Mesendoderm (in vitro differentiated cells): ENCODE measurements at regions not wholly inside any gene's neighbourhood (a gene's known extent, or its start where the extent isn't known, plus 50 kb on each side); places are given as distances from the start of the nearest gene placed in this dataset.

Source experiments
- DNase-seq: peaks from one replicate; pipeline ENCODE4 v3.0.0; 2013
- H2AK5ac ChIP-seq: 2 replicates; pipeline ENCODE4 v1.6.1; 2013; ENCODE audit warnings: low read length, inconsistent platforms
- H2BK120ac ChIP-seq: 2 replicates; pipeline ENCODE4 v1.6.1; 2013; ENCODE audit warnings: low read depth, mild to moderate bottlenecking, low read length, moderate library complexity, mixed read lengths
- H2BK15ac ChIP-seq: replicated peaks from 2 replicates; pipeline ENCODE4 v1.6.1; 2013; ENCODE audit warnings: low read depth, mild to moderate bottlenecking, moderate library complexity
- H2BK5ac ChIP-seq: 2 replicates; pipeline ENCODE4 v1.6.1; 2013; ENCODE audit warnings: low read length, inconsistent platforms
- H3K18ac ChIP-seq: 2 replicates; pipeline ENCODE4 v1.6.1; 2013; ENCODE audit warnings: mild to moderate bottlenecking, low read length, mixed read lengths
- H3K23ac ChIP-seq: one replicate; pipeline ENCODE4 v1.6.1; 2013; ENCODE audit warnings: low read length
- H3K27ac ChIP-seq: 2 replicates; pipeline ENCODE4 v1.5.1; 2013; ENCODE audit warnings: low read depth, mild to moderate bottlenecking, inconsistent platforms, low read length, moderate library complexity
- H3K27me3 ChIP-seq: 2 replicates; pipeline ENCODE4 v1.6.1; 2013; ENCODE audit warnings: low read length, control low read depth, mild to moderate bottlenecking, inconsistent platforms; ENCODE audit not compliant: insufficient read depth, poor library complexity
- H3K36me3 ChIP-seq: 2 replicates; pipeline ENCODE4 v1.6.1; 2013; ENCODE audit warnings: low read length, inconsistent platforms; ENCODE audit not compliant: control insufficient read depth, insufficient read depth
- H3K4ac ChIP-seq: one replicate; pipeline ENCODE4 v1.6.1; 2013; ENCODE audit warnings: low read depth, mild to moderate bottlenecking, low read length, moderate library complexity
- H3K4me1 ChIP-seq: 2 replicates; pipeline ENCODE4 v1.6.1; 2013; ENCODE audit warnings: low read depth, low read length, inconsistent platforms; ENCODE audit not compliant: control insufficient read depth
- H3K4me2 ChIP-seq: 2 replicates; pipeline ENCODE4 v1.6.1; 2013; ENCODE audit warnings: low read length
- H3K4me3 ChIP-seq: 2 replicates; pipeline ENCODE4 v1.5.1; 2013; ENCODE audit warnings: mild to moderate bottlenecking, low read length
- H3K56ac ChIP-seq: one replicate; pipeline ENCODE4 v1.6.1; 2013; ENCODE audit warnings: low read length
- H3K79me1 ChIP-seq: 2 replicates; pipeline ENCODE4 v1.6.1; 2013; ENCODE audit warnings: low read length, inconsistent platforms
- H3K79me2 ChIP-seq: 2 replicates; pipeline ENCODE4 v1.6.1; 2013; ENCODE audit warnings: mild to moderate bottlenecking, low read length; ENCODE audit not compliant: control insufficient read depth, insufficient read depth
- H3K9ac ChIP-seq: 2 replicates; pipeline ENCODE4 v1.6.1; 2013; ENCODE audit warnings: low read length, inconsistent platforms
- H4K5ac ChIP-seq: one replicate; pipeline ENCODE4 v1.6.1; 2013; ENCODE audit warnings: low read length
- H4K8ac ChIP-seq: one replicate; pipeline ENCODE4 v1.6.1; 2013; ENCODE audit warnings: low read depth, mild to moderate bottlenecking, control low read depth, low read length, moderate library complexity
- WGBS: extraction: QIAGEN DNeasy Blood & Tissue Kit; methylation state at CpG from one replicate; pipeline ENCODE4 v1.1.7; 2013; ENCODE audit warnings: low lambda C conversion rate, missing lambda C conversion rate; ENCODE audit not compliant: insufficient coverage; ENCODE audit errors: extremely low coverage; 5-methylcytosine and 5-hydroxymethylcytosine counted together

DNA sequence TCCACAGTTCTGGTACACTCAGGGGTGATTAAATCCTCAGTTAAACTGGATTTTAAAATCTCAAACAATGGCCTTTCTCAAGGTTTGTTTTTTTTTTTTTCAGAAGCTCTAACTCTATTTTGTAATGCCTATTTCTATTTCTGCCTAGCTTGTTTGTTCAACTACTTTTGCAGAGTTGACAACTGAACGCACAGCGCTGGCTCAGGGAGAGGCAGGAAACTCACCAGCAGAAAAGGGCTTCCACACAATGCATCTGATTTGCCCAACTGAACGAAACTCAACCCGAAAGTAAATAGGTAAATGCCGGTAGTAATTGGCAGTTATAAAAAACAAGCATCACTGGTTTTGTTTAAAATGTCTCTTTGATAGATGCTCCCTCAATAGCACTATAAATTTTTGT is 52.7 kb upstream of the CNEP1R1 start:
- no peaks in the 10 kb centered on the region for H3K4me1 ChIP-seq
- H2BK5ac ChIP-seq, result no peak overlapping the region
- no peak overlapping the region for H3K4me3 ChIP-seq
- H3K79me2 ChIP-seq, result no peaks in the 10 kb centered on the region
- no peaks in the 10 kb centered on the region for H3K79me1 ChIP-seq
- no peak overlapping the region for H3K56ac ChIP-seq
- no peak overlapping the region for H3K23ac ChIP-seq
- H3K27ac ChIP-seq, result no peak overlapping the region
- no peak for DNase-seq
- no peak overlapping the region for H2BK120ac ChIP-seq
- WGBS, result no CpG with 5 or more reads among the region's 5 CpGs
- H3K36me3 ChIP-seq, result no peaks in the 10 kb centered on the region
- H2AK5ac ChIP-seq, result no peak overlapping the region
- H3K4me2 ChIP-seq, result no peak overlapping the region
- no peak overlapping the region for H4K5ac ChIP-seq
- H3K9ac ChIP-seq, result no peak overlapping the region
- H3K27me3 ChIP-seq, result no peaks in the 10 kb centered on the region
- no peak overlapping the region for H3K18ac ChIP-seq
- H3K4ac ChIP-seq, result no peak overlapping the region
- no peak overlapping the region for H4K8ac ChIP-seq
- H2BK15ac ChIP-seq, result no peak overlapping the region

DNA sequence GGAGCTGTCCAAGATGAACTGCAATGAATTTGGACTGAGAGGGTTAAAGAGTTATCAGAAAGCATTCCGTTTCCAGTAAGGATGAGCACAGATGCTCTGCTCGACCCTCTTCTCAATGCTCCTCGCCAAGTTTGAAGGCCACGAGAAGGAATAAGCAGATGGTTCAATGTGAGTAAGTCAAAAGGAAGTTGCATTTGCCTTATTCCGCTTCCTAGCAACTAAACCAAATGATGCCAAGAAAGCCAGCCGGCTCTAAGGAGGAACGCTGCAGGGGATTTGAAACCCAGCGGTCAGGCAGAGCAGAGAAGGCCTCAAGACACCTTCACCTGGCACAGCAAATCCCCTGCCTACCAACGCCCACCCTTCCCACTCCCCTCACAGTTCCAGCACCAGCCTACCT is 52.1 kb upstream of the CNEP1R1 start:
- H3K27me3 ChIP-seq, result no peaks in the 10 kb centered on the region
- H3K56ac ChIP-seq, result no peak overlapping the region
- no peak overlapping the region for H3K9ac ChIP-seq
- H4K8ac ChIP-seq, result no peak overlapping the region
- no peaks in the 10 kb centered on the region for H3K79me2 ChIP-seq
- no peak overlapping the region for H4K5ac ChIP-seq
- H3K4me1 ChIP-seq, result no peaks in the 10 kb centered on the region
- H3K18ac ChIP-seq, result no peak overlapping the region
- WGBS, result no CpG with 5 or more reads among the region's 9 CpGs
- H3K27ac ChIP-seq, result no peak overlapping the region
- H2BK5ac ChIP-seq, result no peak overlapping the region
- no peak overlapping the region for H3K4me3 ChIP-seq
- no peak overlapping the region for H3K23ac ChIP-seq
- DNase-seq, result no peak
- H3K79me1 ChIP-seq, result no peaks in the 10 kb centered on the region
- no peak overlapping the region for H2BK120ac ChIP-seq
- H3K4me2 ChIP-seq, result no peak overlapping the region
- H2AK5ac ChIP-seq, result no peak overlapping the region
- H2BK15ac ChIP-seq, result no peak overlapping the region
- no peak overlapping the region for H3K4ac ChIP-seq
- no peaks in the 10 kb centered on the region for H3K36me3 ChIP-seq
